SK-N-SH treated with all-trans-retinoic acid at 6 μM for 48 hours (cell line): ENCODE measurements at regions not wholly inside any gene's neighbourhood (a gene's known extent, or its start where the extent isn't known, plus 50 kb on each side); places are given as distances from the start of the nearest gene placed in this dataset.
"Not testable (repeated sequence)": the region's sequence is repeated elsewhere in the genome, so short reads cannot be mapped to it uniquely, and the experiment has no call there.

Source experiments
- ATAC-seq: fragments of 200-7000 bp; cut with Tn5 transposase; 3 replicates; pipeline ENCODE4 v1.9.1; 2020; ENCODE audit warnings: mild to moderate bottlenecking, moderate library complexity
- ARNTL ChIP-seq: fragments of 450-650 bp; formaldehyde crosslinking; IDR thresholded peaks from 2 replicates; pipeline ENCODE4 v1.5.0; 2020; ENCODE audit warnings: low read depth, mild to moderate bottlenecking, moderate library complexity, borderline replicate concordance
- CSDC2 ChIP-seq: fragments of 250-450 bp; sonication (Bioruptor Pico); IDR thresholded peaks from 2 replicates; pipeline ENCODE4 v1.5.0; 2020; ENCODE audit warnings: mild to moderate bottlenecking, moderate library complexity
- GLIS3 ChIP-seq: fragments of 250-450 bp; sonication (Bioruptor Pico); IDR thresholded peaks from 2 replicates; pipeline ENCODE4 v1.5.0; 2020; ENCODE audit warnings: mild to moderate bottlenecking, moderate library complexity
- ISL1 ChIP-seq: fragments of 250-450 bp; sonication (Bioruptor Pico); IDR thresholded peaks from 2 replicates; pipeline ENCODE4 v2.1.2; 2022; ENCODE audit warnings: mild to moderate bottlenecking, moderate library complexity
- OSR1 ChIP-seq: fragments of 250-450 bp; sonication (Bioruptor Pico); IDR thresholded peaks from 2 replicates; pipeline ENCODE4 v1.8.0; 2022; ENCODE audit warnings: moderate library complexity, mild to moderate bottlenecking, inconsistent platforms
- PPARA ChIP-seq: fragments of 250-450 bp; sonication (Bioruptor Pico); IDR thresholded peaks from 2 replicates; pipeline ENCODE4 v1.5.0; 2020; ENCODE audit warnings: mild to moderate bottlenecking, borderline replicate concordance
- SNAI2 ChIP-seq: fragments of 250-450 bp; sonication (Bioruptor Pico); IDR thresholded peaks from 2 replicates; pipeline ENCODE4 v1.5.0; 2020; ENCODE audit warnings: mild to moderate bottlenecking, moderate library complexity
- TCF4 ChIP-seq: fragments of 250-450 bp; sonication (Bioruptor Pico); IDR thresholded peaks from 2 replicates; pipeline ENCODE4 v1.8.0; 2021; ENCODE audit warnings: mild to moderate bottlenecking, moderate library complexity, borderline replicate concordance
- TOX ChIP-seq: fragments of 250-450 bp; sonication (Bioruptor Pico); IDR thresholded peaks from 2 replicates; pipeline ENCODE4 v1.8.0; 2021; ENCODE audit warnings: mild to moderate bottlenecking, moderate library complexity, borderline replicate concordance
- ZNF70 ChIP-seq: fragments of 450-650 bp; formaldehyde crosslinking; IDR thresholded peaks from 2 replicates; pipeline ENCODE4 v1.5.0; 2020; ENCODE audit warnings: mild to moderate bottlenecking, moderate library complexity
- TF ChIP-seq, protein P1 (sequence below): fragments of 250-450 bp; sonication (Bioruptor Pico); IDR thresholded peaks from 2 replicates; pipeline ENCODE4 v1.5.0; 2020; ENCODE audit warnings: mild to moderate bottlenecking, moderate library complexity
- TF ChIP-seq, protein P2 (sequence below): fragments of 250-450 bp; sonication (Bioruptor Pico); IDR thresholded peaks from 2 replicates; pipeline ENCODE4 v1.5.1; 2020; ENCODE audit warnings: low read depth, mild to moderate bottlenecking, moderate library complexity
- TF ChIP-seq, protein P3 (sequence below): fragments of 250-450 bp; sonication (Bioruptor Pico); IDR thresholded peaks from 2 replicates; pipeline ENCODE4 v1.5.1; 2021; ENCODE audit warnings: mild to moderate bottlenecking, moderate library complexity
- TF ChIP-seq, protein P4 (sequence below): fragments of 250-450 bp; sonication (Bioruptor Pico); IDR thresholded peaks from 2 replicates; pipeline ENCODE4 v1.8.0; 2021; ENCODE audit warnings: low read depth, mild to moderate bottlenecking, moderate library complexity, borderline replicate concordance
- TF ChIP-seq, protein P5 (sequence below): fragments of 250-450 bp; sonication (Bioruptor Pico); IDR thresholded peaks from 2 replicates; pipeline ENCODE4 v1.8.0; 2020; ENCODE audit warnings: mild to moderate bottlenecking, moderate library complexity, borderline replicate concordance

DNA sequence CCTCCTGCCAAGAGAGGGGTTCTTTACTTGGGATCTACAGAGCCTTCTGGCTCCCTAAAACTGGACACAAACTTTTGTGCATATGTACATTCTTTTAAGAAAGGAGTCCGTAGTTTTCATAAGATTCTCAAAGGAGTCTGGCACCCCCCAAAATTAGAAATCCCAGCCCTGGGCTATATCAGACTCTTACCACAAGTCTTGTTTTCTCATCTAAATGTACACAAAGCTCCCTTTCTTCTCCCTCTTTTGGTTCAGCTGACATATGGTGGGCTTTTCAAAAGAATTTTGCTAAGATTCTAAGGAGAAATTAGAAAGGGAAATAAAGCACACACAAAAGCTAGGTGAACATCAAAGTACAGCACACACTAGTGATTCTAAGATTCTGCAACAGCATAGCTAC lies 114.4 kb downstream of the ENC1 start (continued):
- TF ChIP-seq ARNTL (CRISPR knock-in tag) = no peak
- TF ChIP-seq TCF4 (CRISPR knock-in tag) = no peak
- TF ChIP-seq, protein P1, sequence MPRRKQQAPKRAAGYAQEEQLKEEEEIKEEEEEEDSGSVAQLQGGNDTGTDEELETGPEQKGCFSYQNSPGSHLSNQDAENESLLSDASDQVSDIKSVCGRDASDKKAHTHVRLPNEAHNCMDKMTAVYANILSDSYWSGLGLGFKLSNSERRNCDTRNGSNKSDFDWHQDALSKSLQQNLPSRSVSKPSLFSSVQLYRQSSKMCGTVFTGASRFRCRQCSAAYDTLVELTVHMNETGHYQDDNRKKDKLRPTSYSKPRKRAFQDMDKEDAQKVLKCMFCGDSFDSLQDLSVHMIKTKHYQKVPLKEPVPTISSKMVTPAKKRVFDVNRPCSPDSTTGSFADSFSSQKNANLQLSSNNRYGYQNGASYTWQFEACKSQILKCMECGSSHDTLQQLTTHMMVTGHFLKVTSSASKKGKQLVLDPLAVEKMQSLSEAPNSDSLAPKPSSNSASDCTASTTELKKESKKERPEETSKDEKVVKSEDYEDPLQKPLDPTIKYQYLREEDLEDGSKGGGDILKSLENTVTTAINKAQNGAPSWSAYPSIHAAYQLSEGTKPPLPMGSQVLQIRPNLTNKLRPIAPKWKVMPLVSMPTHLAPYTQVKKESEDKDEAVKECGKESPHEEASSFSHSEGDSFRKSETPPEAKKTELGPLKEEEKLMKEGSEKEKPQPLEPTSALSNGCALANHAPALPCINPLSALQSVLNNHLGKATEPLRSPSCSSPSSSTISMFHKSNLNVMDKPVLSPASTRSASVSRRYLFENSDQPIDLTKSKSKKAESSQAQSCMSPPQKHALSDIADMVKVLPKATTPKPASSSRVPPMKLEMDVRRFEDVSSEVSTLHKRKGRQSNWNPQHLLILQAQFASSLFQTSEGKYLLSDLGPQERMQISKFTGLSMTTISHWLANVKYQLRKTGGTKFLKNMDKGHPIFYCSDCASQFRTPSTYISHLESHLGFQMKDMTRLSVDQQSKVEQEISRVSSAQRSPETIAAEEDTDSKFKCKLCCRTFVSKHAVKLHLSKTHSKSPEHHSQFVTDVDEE (CRISPR knock-in tag) = no peak
- TF ChIP-seq, protein P2, sequence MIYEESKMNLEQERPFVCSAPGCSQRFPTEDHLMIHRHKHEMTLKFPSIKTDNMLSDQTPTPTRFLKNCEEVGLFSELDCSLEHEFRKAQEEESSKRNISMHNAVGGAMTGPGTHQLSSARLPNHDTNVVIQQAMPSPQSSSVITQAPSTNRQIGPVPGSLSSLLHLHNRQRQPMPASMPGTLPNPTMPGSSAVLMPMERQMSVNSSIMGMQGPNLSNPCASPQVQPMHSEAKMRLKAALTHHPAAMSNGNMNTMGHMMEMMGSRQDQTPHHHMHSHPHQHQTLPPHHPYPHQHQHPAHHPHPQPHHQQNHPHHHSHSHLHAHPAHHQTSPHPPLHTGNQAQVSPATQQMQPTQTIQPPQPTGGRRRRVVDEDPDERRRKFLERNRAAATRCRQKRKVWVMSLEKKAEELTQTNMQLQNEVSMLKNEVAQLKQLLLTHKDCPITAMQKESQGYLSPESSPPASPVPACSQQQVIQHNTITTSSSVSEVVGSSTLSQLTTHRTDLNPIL (CRISPR knock-in tag) = no peak

DNA sequence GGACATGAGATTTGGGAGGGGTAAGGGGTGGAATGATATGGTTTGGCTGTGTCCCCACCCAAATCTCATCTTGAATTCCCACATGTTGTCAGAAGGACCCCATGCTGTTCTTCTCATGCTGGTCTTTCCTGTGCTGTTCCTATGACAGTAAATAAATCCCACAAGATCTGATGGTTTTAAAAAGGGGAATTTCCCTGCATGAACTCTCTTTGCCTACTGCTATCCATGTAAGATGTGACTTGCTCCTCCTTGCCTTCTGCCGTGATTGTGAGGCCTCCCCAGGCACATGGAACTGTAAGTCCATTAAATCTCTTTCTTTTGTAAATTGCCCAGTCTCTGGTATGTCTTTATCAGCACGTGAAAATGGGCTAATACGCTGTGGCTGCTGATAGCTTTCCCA lies 115.8 kb downstream of the ENC1 start:
- not testable (repeated sequence) for ATAC-seq

DNA sequence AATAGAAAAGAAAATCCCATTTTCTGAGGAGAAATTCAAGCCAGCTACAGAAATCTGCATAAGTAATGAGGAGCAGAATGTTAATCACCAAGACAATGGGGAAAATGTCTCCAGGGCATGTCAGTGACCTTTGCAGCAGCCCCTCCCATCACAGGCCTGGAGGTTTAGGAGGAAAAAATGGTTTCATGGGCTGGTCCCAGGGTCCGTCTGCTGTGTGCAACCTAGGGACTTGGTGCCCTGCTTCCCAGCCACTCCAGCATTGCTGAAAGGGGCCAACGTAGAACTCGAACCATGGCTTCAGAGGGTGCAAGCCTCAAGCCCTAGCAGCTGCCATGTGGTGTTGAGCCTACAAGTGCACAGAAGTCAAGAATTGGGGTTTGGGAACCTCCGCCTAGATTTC lies 116.8 kb downstream of the ENC1 start:
- not testable (repeated sequence) for ATAC-seq

DNA sequence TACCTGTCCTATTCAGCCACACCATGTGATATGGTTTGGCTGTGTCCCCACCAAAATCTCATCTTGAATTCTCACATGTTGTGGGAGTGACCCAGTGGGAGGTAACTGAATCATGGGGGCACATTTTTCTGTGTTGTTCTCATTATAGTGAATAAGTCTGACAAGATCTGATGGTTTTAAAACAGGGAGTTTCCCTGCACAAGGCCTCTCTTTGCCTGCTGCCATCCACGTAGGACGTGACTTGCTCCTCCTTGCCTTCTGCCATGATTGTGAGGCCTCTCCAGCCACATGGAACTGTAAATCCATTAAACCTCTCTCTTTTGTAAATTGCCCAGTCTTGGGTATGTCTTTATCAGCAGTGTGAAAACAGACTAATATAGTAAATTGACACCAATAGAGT lies 117.7 kb downstream of the ENC1 start:
- not testable (repeated sequence) for ATAC-seq

DNA sequence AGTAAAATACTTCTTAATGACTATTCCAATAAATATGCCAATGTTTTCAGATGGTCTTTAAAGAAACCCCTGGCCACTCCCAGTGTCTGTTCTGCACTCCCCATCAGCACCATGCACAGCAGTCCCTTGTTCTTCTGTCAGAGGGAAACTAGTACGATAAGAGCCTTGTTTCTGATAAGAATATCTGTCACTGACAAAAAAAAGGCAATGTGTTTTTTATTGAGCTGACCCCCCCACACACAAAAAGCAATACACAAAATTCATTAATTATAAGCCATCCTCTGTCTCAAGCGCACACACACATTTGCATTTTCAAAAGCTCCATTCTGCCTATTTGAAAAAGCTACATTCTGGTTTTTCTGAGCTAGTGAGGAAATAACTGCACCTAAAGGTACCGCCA lies 119.1 kb downstream of the ENC1 start:
- TF ChIP-seq ZNF70 (CRISPR knock-in tag) (no peak), TOX (no peak), PPARA (CRISPR knock-in tag) (no peak), OSR1 (CRISPR knock-in tag) (no peak), GLIS3 (no peak), CSDC2 (CRISPR knock-in tag) (no peak), ARNTL (CRISPR knock-in tag) (no peak), ISL1 (no peak), SNAI2 (CRISPR knock-in tag) (no peak)
- TF ChIP-seq, protein P3, sequence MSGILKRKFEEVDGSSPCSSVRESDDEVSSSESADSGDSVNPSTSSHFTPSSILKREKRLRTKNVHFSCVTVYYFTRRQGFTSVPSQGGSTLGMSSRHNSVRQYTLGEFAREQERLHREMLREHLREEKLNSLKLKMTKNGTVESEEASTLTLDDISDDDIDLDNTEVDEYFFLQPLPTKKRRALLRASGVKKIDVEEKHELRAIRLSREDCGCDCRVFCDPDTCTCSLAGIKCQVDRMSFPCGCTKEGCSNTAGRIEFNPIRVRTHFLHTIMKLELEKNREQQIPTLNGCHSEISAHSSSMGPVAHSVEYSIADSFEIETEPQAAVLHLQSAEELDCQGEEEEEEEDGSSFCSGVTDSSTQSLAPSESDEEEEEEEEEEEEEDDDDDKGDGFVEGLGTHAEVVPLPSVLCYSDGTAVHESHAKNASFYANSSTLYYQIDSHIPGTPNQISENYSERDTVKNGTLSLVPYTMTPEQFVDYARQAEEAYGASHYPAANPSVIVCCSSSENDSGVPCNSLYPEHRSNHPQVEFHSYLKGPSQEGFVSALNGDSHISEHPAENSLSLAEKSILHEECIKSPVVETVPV = no peak
- TF ChIP-seq, protein P4, sequence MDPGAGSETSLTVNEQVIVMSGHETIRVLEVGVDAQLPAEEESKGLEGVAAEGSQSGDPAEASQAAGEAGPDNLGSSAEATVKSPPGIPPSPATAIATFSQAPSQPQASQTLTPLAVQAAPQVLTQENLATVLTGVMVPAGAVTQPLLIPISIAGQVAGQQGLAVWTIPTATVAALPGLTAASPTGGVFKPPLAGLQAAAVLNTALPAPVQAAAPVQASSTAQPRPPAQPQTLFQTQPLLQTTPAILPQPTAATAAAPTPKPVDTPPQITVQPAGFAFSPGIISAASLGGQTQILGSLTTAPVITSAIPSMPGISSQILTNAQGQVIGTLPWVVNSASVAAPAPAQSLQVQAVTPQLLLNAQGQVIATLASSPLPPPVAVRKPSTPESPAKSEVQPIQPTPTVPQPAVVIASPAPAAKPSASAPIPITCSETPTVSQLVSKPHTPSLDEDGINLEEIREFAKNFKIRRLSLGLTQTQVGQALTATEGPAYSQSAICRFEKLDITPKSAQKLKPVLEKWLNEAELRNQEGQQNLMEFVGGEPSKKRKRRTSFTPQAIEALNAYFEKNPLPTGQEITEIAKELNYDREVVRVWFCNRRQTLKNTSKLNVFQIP (CRISPR knock-in tag) = no peak
- TF ChIP-seq, protein P1 (CRISPR knock-in tag) = no peak
- TF ChIP-seq, protein P5, sequence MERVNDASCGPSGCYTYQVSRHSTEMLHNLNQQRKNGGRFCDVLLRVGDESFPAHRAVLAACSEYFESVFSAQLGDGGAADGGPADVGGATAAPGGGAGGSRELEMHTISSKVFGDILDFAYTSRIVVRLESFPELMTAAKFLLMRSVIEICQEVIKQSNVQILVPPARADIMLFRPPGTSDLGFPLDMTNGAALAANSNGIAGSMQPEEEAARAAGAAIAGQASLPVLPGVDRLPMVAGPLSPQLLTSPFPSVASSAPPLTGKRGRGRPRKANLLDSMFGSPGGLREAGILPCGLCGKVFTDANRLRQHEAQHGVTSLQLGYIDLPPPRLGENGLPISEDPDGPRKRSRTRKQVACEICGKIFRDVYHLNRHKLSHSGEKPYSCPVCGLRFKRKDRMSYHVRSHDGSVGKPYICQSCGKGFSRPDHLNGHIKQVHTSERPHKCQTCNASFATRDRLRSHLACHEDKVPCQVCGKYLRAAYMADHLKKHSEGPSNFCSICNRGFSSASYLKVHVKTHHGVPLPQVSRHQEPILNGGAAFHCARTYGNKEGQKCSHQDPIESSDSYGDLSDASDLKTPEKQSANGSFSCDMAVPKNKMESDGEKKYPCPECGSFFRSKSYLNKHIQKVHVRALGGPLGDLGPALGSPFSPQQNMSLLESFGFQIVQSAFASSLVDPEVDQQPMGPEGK (CRISPR knock-in tag) = no peak
- ATAC-seq = no peak
